ENCODE measurements at regions not wholly inside any gene's neighbourhood (a gene's known extent, or its start where the extent isn't known, plus 50 kb on each side); places are given as distances from the start of the nearest gene placed in this dataset.

DNA sequence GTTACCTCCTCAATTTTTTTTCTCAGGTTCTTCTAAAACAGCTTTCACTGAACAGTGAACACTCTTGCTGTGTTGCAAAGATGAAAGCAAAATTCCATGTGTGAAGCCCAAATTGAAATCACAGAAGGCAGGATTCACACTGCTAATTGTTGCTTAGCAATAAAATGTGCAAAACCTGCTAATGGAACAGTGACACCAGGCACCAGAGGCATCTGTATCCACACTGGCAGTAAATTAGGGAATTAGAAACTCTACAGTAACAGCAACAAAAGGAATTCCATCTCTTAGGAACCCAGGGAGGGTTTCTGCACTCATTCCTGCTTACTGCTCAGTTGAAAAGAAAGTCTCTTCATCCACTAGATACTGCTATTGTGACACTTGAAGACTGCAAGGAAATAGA is 202.3 kb downstream of the GXYLT1 start:
- no peaks in the 10 kb centered on the region for H3K36me3 Mint-ChIP-seq
- H3K9me3 Mint-ChIP-seq = peaks cover 7% of the 10 kb centered on the region
- no peak for DNase-seq (ENCODE audit: low spot score)
- H3K27me3 Mint-ChIP-seq = peaks cover 5 to 19% of the 10 kb centered on the region in 2 donors
- no peaks in the 10 kb centered on the region for H3K4me1 Mint-ChIP-seq (ENCODE audit: low read depth in 2 of 2)
- no peak for ATAC-seq
- no peak overlapping the region for H3K27ac Mint-ChIP-seq
- H3K4me3 Mint-ChIP-seq = no peak overlapping the region

DNA sequence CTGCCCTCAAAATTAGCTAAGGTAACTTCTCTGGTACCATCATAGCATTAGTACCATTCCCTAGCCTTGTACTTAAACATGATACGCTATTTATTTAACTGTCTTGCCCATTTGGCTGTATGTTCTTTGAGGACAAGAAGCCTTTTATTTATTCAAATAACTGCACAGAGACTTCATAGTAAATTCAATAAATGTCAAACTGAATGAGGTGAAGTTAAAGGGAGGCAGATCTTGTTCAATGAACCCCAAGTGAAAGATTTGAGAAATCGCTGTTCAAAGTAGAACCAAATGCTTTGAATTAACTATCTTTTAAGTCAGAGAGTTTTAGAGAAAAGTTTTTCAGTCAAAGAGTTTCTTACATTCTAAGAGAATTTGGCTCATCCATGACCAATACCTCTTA is 203.6 kb downstream of the GXYLT1 start:
- Mint-ChIP-seq H3K4me1 (ENCODE audit: low read depth in 2 of 2) (no peaks in the 10 kb centered on the region), H3K27me3 (peaks cover 5 to 25% of the 10 kb centered on the region in 2 donors), H3K9me3 (no peaks in the 10 kb centered on the region), H3K36me3 (no peaks in the 10 kb centered on the region), H3K27ac (no peak overlapping the region), H3K4me3 (no peak overlapping the region)
- DNase-seq (ENCODE audit: low spot score) = no peak
- no peak for ATAC-seq

DNA sequence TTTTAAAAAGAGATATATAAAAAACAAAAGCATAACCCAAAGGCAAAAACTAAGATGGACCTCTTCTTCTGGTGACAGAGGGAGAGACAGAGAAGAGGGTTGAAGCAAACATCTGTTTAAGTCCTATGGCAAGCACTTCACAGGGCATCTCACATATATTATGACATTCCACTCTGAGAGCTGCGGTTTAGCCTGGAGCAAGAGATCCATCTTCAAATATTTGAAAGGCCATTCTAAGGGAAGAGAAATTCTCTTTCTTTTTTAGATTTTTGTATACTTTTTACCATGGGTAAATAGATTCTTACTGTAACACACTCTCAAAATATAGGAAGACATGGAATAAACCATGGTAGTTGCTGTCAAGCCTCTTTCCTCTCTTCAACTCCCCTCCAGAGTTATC is 204.1 kb downstream of the GXYLT1 start:
- Mint-ChIP-seq H3K36me3 (no peaks in the 10 kb centered on the region), H3K4me1 (ENCODE audit: low read depth in 2 of 2) (no peaks in the 10 kb centered on the region), H3K27ac (no peak overlapping the region), H3K27me3 (peaks cover 5 to 25% of the 10 kb centered on the region in 2 donors), H3K4me3 (no peak overlapping the region), H3K9me3 (no peaks in the 10 kb centered on the region)
- DNase-seq (ENCODE audit: low spot score) (no peak), ATAC-seq (no peak)

DNA sequence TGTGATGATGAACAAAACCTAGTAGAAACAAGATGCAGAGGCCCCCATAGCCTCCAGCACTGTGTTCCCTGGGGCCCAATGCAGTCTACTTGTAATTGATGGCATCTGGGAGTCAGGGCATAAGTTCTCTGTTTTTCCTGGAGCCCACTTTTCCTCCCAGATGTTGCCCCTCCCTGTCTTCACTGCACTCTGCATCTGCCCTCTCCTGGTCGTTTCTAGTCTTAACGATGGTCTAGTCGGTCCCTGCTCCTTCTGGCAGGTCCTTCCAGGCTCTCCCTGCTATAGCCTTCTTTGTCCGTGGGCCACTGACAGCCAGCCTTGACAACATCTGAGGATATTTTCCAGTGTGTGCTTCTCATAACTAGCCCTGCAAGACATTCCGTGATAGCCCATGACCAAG is 208.3 kb downstream of the GXYLT1 start:
- no peak for ATAC-seq
- no peak overlapping the region for H3K27ac Mint-ChIP-seq

DNA sequence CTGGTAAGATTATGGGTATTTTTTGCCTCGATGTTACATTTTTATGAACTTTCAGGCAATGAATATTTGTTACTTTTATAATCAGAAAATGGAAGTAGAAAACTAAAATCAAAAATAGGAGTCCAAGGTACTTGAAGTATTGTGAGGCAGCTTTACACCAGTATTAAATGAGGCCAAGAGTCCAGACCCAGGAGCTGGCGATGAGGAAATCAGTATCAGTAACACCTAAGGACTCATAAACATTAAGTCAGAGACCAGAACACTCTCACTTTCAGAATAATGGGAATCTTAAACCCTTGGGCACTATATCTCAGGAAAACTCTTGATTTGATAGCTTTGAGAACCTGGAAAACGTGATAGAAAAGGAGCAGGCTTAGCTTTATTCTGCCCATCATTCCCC is 208.8 kb downstream of the GXYLT1 start:
- ATAC-seq (no peak), DNase-seq (ENCODE audit: low spot score) (no peak)
- Mint-ChIP-seq H3K4me3 (no peak overlapping the region), H3K27me3 (peaks cover 11 to 30% of the 10 kb centered on the region in 2 donors), H3K36me3 (no peaks in the 10 kb centered on the region), H3K9me3 (no peaks in the 10 kb centered on the region), H3K4me1 (ENCODE audit: low read depth in 2 of 2) (peaks cover 5 to 14% of the 10 kb centered on the region in 2 donors), H3K27ac (no peak overlapping the region)

More for the DNA sequence above, 208.3 kb downstream of the GXYLT1 start:
- DNase-seq (ENCODE audit: low spot score) = no peak
- H3K27me3 Mint-ChIP-seq = peaks cover 11 to 30% of the 10 kb centered on the region in 2 donors
- peaks cover 5 to 10% of the 10 kb centered on the region in 2 donors for H3K4me1 Mint-ChIP-seq (ENCODE audit: low read depth in 2 of 2)
- no peaks in the 10 kb centered on the region for H3K9me3 Mint-ChIP-seq
- H3K4me3 Mint-ChIP-seq = no peak overlapping the region
- no peaks in the 10 kb centered on the region for H3K36me3 Mint-ChIP-seq

DNA sequence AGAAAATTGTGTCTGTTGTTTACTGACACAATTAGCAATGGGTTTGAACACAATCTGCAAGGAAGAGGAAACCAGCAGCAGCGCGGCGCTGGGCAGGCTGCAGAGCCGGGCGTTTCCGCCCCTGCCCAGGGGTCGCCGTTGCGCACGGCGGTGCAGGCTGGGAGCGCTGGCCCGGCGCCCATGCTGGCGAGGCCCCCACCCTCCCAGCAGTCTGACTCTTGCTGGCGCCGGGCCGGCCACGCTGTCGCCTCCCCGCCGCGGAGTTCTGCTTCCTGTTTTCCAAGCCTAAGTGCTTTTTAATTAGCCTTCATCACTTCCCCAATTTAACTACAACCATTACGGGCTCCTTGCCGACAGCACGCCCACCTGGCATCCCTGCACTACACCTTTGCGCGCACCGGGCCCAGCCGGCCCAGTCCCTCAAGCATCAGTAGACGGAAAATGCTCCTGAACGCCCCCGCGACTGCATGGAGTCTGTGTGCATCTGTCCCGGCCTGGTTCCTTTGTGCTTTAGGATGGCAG is 212.1 kb downstream of the GXYLT1 start:
- Mint-ChIP-seq H3K4me3 (peak overlapping the region; percentile 68), H3K36me3 (no peaks in the 10 kb centered on the region), H3K27ac (no peak overlapping the region), H3K4me1 (ENCODE audit: low read depth in 2 of 2) (peaks cover 5 to 15% of the 10 kb centered on the region in 2 donors), H3K9me3 (no peaks in the 10 kb centered on the region), H3K27me3 (peaks cover 15 to 42% of the 10 kb centered on the region in 2 donors)
- ATAC-seq = peak; percentile 63 to 75
- DNase-seq (ENCODE audit: low spot score) = no peak

DNA sequence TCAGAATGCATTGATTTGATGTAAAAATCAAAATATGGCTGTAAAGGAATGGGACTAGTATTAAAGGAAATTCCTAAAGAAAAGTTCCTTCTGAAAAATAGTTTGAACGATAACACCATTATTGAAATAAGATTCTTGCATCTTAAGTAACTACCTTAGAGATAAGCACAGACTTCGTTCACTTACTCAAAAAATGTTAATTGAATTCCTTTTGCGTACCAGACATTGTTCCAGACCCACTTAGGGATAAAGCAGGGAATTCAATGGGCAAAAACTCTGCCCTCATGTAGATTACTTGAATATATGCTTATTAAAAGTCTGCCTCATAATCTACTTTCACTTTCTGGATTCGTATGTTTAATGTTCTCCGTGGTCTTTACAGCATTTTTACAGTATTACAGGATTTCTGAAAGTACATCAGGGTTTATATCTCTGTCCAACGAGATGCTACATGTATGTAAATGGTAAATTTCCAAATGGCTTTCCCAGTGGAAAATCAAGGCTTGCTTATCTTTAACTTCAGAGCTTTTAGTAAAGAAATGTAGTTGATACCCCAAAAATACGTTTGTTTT is 213.7 kb downstream of the GXYLT1 start:
- peak overlapping the region; percentile 7 for H3K4me3 Mint-ChIP-seq
- DNase-seq (ENCODE audit: low spot score) = no peak
- ATAC-seq = no peak
- no peak overlapping the region for H3K27ac Mint-ChIP-seq
- peaks cover 5 to 15% of the 10 kb centered on the region in 2 donors for H3K4me1 Mint-ChIP-seq (ENCODE audit: low read depth in 2 of 2)
- H3K36me3 Mint-ChIP-seq = no peaks in the 10 kb centered on the region
- H3K9me3 Mint-ChIP-seq = no peaks in the 10 kb centered on the region
- H3K27me3 Mint-ChIP-seq = peaks cover 12 to 31% of the 10 kb centered on the region in 2 donors

DNA sequence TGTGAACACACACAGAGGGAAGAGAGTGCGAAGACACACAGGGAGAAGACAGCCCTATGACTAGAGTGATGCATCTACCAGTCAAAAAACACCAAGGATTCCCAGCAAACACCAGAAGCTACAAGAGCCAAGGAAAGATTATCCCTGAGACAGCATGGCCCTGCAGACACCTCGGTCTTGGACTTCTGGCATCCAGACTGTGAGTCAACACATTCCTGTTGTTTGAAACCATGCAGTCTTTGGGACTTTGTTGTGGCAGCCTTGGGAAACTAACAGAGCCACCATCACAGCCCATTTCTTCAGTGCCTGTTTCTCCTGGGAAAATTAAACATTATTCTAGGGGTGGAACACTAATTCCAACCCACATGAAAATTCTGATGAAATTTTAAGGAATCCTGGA is 220.6 kb downstream of the GXYLT1 start:
- Mint-ChIP-seq H3K4me1 (ENCODE audit: low read depth in 2 of 2) (no peaks in the 10 kb centered on the region), H3K27ac (no peak overlapping the region)

DNA sequence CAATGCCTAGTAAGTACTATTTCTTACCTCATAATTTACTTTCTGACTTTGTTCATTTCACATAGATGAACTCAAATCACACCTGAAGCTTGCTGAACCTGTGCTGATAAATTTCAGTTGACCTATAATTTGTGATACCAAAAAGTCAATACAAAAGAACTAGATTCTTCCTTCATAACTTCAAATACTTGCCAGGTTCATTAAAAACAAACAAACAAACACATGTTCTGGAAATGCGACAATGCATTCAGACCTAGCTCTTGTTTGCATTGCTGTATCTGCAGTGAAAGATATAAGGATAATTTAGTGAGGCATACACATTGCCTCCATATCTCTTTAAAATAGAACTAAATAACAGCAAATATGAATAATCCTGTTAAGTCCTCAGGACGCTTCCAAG is 221.3 kb downstream of the GXYLT1 start:
- Mint-ChIP-seq H3K27ac (no peak overlapping the region), H3K4me1 (ENCODE audit: low read depth in 2 of 2) (no peaks in the 10 kb centered on the region), H3K36me3 (no peaks in the 10 kb centered on the region), H3K27me3 (peaks cover 4 to 27% of the 10 kb centered on the region in 2 donors), H3K9me3 (no peaks in the 10 kb centered on the region), H3K4me3 (no peak overlapping the region)
- DNase-seq (ENCODE audit: low spot score) (no peak), ATAC-seq (no peak)

More for the DNA sequence above, 220.6 kb downstream of the GXYLT1 start:
- no peaks in the 10 kb centered on the region for H3K36me3 Mint-ChIP-seq
- no peak overlapping the region for H3K4me3 Mint-ChIP-seq
- DNase-seq (ENCODE audit: low spot score) (no peak), ATAC-seq (no peak)
- no peaks in the 10 kb centered on the region for H3K9me3 Mint-ChIP-seq
- H3K27me3 Mint-ChIP-seq = peaks cover 4 to 25% of the 10 kb centered on the region in 2 donors

DNA sequence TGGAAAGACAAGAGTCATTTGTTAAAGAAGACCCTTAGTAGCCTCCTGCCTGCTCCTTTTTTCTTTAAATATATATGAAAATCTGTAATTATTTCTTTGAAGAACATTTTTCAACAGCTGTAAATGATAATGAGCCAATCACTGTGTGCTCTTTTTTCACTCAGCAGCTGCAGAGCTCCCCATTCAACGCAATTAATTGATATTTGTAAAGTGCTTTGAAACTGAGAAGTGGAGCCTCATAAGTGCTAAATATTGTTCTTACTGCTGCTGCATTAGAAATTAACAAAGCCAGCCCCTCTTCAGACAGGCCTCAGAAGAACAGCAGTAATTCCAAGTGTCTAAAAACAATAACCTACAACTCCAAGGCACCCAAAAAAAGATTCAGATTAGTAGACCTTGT is 224.3 kb downstream of the GXYLT1 start:
- no peak overlapping the region for H3K4me3 Mint-ChIP-seq
- no peak for ATAC-seq
- H3K27me3 Mint-ChIP-seq = peaks cover 12 to 20% of the 10 kb centered on the region in 2 donors

DNA sequence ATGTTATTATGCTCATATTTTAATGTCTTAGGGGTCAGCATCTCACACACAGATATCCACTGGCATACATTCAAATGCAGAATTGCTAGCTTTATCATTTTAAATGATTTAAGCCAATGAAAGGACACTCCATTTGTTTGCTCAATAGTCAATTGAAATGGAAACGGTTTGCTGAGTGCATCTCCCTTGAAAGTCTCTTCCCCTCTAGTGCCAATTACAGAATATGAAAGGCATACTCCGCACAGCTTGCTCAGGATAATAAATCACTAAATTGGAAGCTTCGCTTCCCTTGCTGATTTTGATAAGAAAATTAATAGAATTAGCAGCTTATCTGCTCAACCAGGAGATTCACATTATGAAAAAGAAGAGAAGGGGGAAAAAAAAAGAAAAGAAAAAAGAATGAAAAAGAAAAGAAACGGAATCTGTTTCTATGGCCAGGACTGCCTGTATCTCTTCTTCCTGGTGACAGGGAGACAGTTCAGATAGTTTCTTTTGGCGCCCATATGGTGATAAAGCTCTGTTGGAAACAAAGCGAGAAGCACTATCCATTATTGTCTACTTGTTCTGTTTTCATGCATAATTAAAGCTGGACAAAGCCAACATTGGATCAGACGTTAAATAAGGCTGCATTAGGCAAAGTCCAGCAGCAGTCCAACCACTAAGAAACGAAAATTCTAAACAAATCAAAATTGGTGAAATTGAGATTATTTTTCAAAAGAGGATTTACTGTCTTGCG is 225.0 kb downstream of the GXYLT1 start:
- no peak overlapping the region for H3K4me3 Mint-ChIP-seq
- DNase-seq (ENCODE audit: low spot score) (no peak), ATAC-seq (no peak)
- H3K9me3 Mint-ChIP-seq = no peaks in the 10 kb centered on the region
- H3K36me3 Mint-ChIP-seq = no peaks in the 10 kb centered on the region
- H3K27ac Mint-ChIP-seq = no peak overlapping the region
- H3K27me3 Mint-ChIP-seq = peaks cover 12 to 18% of the 10 kb centered on the region in 2 donors
- no peaks in the 10 kb centered on the region for H3K4me1 Mint-ChIP-seq (ENCODE audit: low read depth in 2 of 2)

More for the DNA sequence above, 224.3 kb downstream of the GXYLT1 start:
- Mint-ChIP-seq H3K36me3 (no peaks in the 10 kb centered on the region), H3K9me3 (no peaks in the 10 kb centered on the region), H3K27ac (no peak overlapping the region), H3K4me1 (ENCODE audit: low read depth in 2 of 2) (no peaks in the 10 kb centered on the region)
- no peak for DNase-seq (ENCODE audit: low spot score)

DNA sequence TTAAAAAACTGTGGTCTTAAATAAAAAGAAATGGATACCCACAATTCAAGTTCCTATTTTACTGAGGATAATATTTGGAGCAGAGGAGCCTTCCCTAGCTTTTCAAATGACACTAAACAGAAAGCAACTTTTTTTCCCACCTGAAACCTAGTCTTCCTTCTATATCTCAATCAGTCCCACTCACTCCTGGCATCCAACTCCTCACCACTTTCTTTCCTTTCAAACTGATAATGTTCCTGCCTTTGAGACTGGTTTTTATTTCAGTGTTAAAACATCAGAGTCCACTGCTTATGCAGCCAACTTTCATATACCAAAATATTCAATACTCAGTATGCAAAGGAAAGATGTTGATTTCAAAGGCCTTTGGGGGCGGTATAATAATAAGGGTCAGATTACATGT is 225.6 kb downstream of the GXYLT1 start:
- DNase-seq (ENCODE audit: low spot score) (no peak), ATAC-seq (no peak)
- Mint-ChIP-seq H3K4me1 (ENCODE audit: low read depth in 2 of 2) (no peaks in the 10 kb centered on the region), H3K36me3 (no peaks in the 10 kb centered on the region), H3K9me3 (no peaks in the 10 kb centered on the region), H3K27me3 (peaks cover 12 to 18% of the 10 kb centered on the region in 2 donors), H3K27ac (no peak overlapping the region), H3K4me3 (no peak overlapping the region)

DNA sequence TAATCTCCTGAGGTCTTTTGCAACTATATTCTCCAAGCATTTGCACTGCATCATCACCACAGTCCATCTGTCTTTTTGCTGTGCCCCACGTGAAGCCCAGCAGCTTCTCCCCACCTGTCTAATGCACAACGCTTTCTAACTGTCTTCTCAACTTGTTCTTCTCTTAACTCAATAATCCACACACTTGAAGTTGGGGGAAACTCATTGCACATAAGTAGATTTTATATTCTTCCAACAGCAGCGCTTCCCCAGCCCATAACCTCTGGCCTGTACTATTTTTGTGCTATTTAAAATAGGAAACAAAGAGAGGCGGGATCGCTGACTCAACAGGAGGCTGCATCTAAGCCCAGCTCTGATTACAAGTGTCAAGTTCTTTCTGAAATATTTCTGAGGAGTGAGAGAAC is 226.7 kb downstream of the GXYLT1 start:
- H3K27me3 Mint-ChIP-seq = peaks cover 12 to 18% of the 10 kb centered on the region in 2 donors

DNA sequence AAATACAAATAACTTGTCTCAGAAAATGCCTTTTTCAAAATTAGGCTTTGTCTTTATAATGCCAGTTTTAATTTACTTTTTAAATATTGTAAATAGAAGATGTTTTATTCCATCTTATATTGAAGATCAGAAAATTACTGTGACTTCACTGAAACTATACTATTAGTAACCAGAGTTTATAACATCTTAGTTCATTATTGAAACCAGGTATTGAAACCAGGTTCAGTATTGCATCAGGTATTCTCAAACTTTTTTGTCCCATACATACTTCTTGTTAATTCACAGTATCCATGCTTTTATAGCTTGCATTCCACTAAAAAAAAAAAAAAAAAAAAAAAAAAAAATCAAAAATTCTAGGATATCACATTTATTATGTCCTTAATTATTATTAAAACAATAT is 227.5 kb downstream of the GXYLT1 start:
- Mint-ChIP-seq H3K27me3 (peaks cover 12 to 18% of the 10 kb centered on the region in 2 donors), H3K9me3 (peaks cover 5% of the 10 kb centered on the region), H3K4me1 (ENCODE audit: low read depth in 2 of 2) (no peaks in the 10 kb centered on the region), H3K36me3 (no peaks in the 10 kb centered on the region), H3K4me3 (no peak overlapping the region), H3K27ac (no peak overlapping the region)
- no peak for DNase-seq (ENCODE audit: low spot score)
- no peak for ATAC-seq

More for the DNA sequence above, 226.7 kb downstream of the GXYLT1 start:
- no peaks in the 10 kb centered on the region for H3K4me1 Mint-ChIP-seq (ENCODE audit: low read depth in 2 of 2)
- no peak for ATAC-seq
- no peak overlapping the region for H3K4me3 Mint-ChIP-seq
- DNase-seq (ENCODE audit: low spot score) = no peak
- no peaks in the 10 kb centered on the region for H3K36me3 Mint-ChIP-seq
- H3K27ac Mint-ChIP-seq = no peak overlapping the region
- peaks cover 5% of the 10 kb centered on the region for H3K9me3 Mint-ChIP-seq
